LNCaP clone FGC (cell line): ENCODE measurements at regions not wholly inside any gene's neighbourhood (a gene's known extent, or its start where the extent isn't known, plus 50 kb on each side); places are given as distances from the start of the nearest gene placed in this dataset.

Experiments
- DNase-seq: peaks from one replicate; pipeline ENCODE4 v3.0.0-alpha.2; 2011; ENCODE audit warnings: low read depth
- H3K4me3 ChIP-seq: 2 replicates; pipeline ENCODE4 v1.5.1; 2011; ENCODE audit warnings: mild to moderate bottlenecking, low read depth, low read length, control low read depth
- CTCF ChIP-seq: IDR thresholded peaks from 2 replicates; pipeline ENCODE4 v1.5.1; 2012; ENCODE audit warnings: mild to moderate bottlenecking; ENCODE audit not compliant: control insufficient read depth, insufficient read depth; ENCODE audit errors: extremely low read depth

GRCh38 chr1:184919892-184920291, 54.4 kb downstream of the NIBAN1 start:
- no peak overlapping the region for H3K4me3 ChIP-seq
- TF ChIP-seq CTCF, result no peak
- DNase-seq, result no peak

- DNase-seq, result no peak
- no peak overlapping the region for H3K4me3 ChIP-seq
- no peak for TF ChIP-seq CTCF
Measured at GRCh38 chr1:184915463-184916090, 58.7 kb downstream of the NIBAN1 start.

GRCh38 chr1:184914149-184914548, 60.2 kb downstream of the NIBAN1 start:
- no peak for TF ChIP-seq CTCF
- no peak overlapping the region for H3K4me3 ChIP-seq
- no peak for DNase-seq

- H3K4me3 ChIP-seq, result no peak overlapping the region
- TF ChIP-seq CTCF, result no peak
- DNase-seq, result no peak
Measured at GRCh38 chr1:184912392-184912791, 61.9 kb downstream of the NIBAN1 start.

GRCh38 chr1:184911830-184912229, 62.5 kb downstream of the NIBAN1 start:
- TF ChIP-seq CTCF, result no peak
- no peak for DNase-seq
- no peak overlapping the region for H3K4me3 ChIP-seq

- TF ChIP-seq CTCF, result no peak
- no peak for DNase-seq
- H3K4me3 ChIP-seq, result no peak overlapping the region
Measured at GRCh38 chr1:184911103-184911745, 63.1 kb downstream of the NIBAN1 start.

GRCh38 chr1:184910691-184911091, 63.6 kb downstream of the NIBAN1 start:
- H3K4me3 ChIP-seq, result no peak overlapping the region
- no peak for TF ChIP-seq CTCF
- no peak for DNase-seq
